GM23338 (cell line): ENCODE measurements at regions not wholly inside any gene's neighbourhood (a gene's known extent, or its start where the extent isn't known, plus 50 kb on each side); places are given as distances from the start of the nearest gene placed in this dataset.

Experiments used
- CTCF ChIP-seq, 2 experiments: fragments of 200-600 bp in 1 of 2; sonication (generic) in 1 of 2; conservative IDR thresholded peaks; 2 replicates each; pipeline versions ENCODE4 v1.5.1 to v1.6.1; 2016 to 2017; ENCODE audit warnings: antibody characterized with exemption in 2 of 2, low read depth in 2 of 2, mild to moderate bottlenecking in 2 of 2, moderate library complexity in 1 of 2
- EZH2 ChIP-seq: fragments of 200-600 bp; sonication (generic); IDR thresholded peaks from one replicate; pipeline ENCODE4 v1.8.0; 2017; ENCODE audit warnings: antibody characterized with exemption, mild to moderate bottlenecking, low read depth; ENCODE audit not compliant: unreplicated experiment
- JUNB ChIP-seq: IDR thresholded peaks from one replicate; pipeline ENCODE4 v1.6.1; 2016; ENCODE audit warnings: antibody characterized with exemption; ENCODE audit not compliant: unreplicated experiment
- POLR2AphosphoS5 ChIP-seq: IDR thresholded peaks from 2 replicates; pipeline ENCODE4 v1.6.1; 2016; ENCODE audit warnings: antibody characterized with exemption, low read depth
- STAT1 ChIP-seq: IDR thresholded peaks from one replicate; pipeline ENCODE4 v1.6.1; 2016; ENCODE audit warnings: antibody characterized with exemption; ENCODE audit not compliant: unreplicated experiment
- TF ChIP-seq, protein P1 (sequence below): IDR thresholded peaks from one replicate; pipeline ENCODE4 v1.6.1; 2018; ENCODE audit warnings: antibody characterized with exemption; ENCODE audit not compliant: unreplicated experiment

DNA sequence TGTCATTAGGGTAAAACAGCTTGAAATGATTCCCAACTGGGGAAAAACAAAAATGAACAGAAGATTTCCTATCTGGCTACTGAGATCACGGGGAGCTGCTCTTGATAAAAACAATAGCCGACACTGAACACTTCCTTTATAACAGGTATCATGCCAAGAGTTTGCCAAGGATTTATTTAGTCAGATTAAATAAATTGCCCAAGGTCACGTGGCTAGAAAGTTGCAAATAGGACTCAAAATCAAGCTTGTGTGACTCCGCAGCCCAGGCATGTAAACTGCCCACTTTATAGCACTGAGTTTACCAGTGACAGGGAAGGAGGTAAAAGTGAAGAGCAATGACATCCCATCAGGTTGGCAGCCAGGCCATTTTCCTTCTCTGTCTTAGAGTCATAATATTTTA, 120.7 kb upstream of the ZNF618 start:
- TF ChIP-seq, protein P1, sequence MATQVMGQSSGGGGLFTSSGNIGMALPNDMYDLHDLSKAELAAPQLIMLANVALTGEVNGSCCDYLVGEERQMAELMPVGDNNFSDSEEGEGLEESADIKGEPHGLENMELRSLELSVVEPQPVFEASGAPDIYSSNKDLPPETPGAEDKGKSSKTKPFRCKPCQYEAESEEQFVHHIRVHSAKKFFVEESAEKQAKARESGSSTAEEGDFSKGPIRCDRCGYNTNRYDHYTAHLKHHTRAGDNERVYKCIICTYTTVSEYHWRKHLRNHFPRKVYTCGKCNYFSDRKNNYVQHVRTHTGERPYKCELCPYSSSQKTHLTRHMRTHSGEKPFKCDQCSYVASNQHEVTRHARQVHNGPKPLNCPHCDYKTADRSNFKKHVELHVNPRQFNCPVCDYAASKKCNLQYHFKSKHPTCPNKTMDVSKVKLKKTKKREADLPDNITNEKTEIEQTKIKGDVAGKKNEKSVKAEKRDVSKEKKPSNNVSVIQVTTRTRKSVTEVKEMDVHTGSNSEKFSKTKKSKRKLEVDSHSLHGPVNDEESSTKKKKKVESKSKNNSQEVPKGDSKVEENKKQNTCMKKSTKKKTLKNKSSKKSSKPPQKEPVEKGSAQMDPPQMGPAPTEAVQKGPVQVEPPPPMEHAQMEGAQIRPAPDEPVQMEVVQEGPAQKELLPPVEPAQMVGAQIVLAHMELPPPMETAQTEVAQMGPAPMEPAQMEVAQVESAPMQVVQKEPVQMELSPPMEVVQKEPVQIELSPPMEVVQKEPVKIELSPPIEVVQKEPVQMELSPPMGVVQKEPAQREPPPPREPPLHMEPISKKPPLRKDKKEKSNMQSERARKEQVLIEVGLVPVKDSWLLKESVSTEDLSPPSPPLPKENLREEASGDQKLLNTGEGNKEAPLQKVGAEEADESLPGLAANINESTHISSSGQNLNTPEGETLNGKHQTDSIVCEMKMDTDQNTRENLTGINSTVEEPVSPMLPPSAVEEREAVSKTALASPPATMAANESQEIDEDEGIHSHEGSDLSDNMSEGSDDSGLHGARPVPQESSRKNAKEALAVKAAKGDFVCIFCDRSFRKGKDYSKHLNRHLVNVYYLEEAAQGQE: no peak
- TF ChIP-seq CTCF (conservative IDR thresholded peaks at IDR 0.05; ENCODE audit: low read depth in 2 of 2): no peak
- TF ChIP-seq POLR2AphosphoS5: no peak
- no peak for TF ChIP-seq EZH2
- TF ChIP-seq STAT1: no peak
- TF ChIP-seq JUNB: no peak
